ENCODE measurements at regions not wholly inside any gene's neighbourhood (a gene's known extent, or its start where the extent isn't known, plus 50 kb on each side); places are given as distances from the start of the nearest gene placed in this dataset.

GRCh38 chr14:98736701-98737338 is 535.2 kb downstream of the BCL11B start:
- TF ChIP-seq ZBTB33 (IDR thresholded peaks at IDR 0.05; ENCODE audit: borderline replicate concordance, low read depth): no peak
- TF ChIP-seq TAF1 (IDR thresholded peaks at IDR 0.05; ENCODE audit: borderline replicate concordance, low read depth, low read length): no peak
- no peak for TF ChIP-seq CTCF (IDR thresholded peaks at IDR 0.05)
- TF ChIP-seq USF2 (IDR thresholded peaks at IDR 0.05; ENCODE audit: borderline replicate concordance, low read depth, low read length): no peak
- no peak for TF ChIP-seq FOXJ3 (CRISPR knock-in tag; IDR thresholded peaks at IDR 0.05)
- no peak for TF ChIP-seq TEAD4 (IDR thresholded peaks at IDR 0.05; ENCODE audit: borderline replicate concordance, insufficient read depth)

All from SK-N-SH (cell line).